SK-N-SH (cell line): ENCODE measurements at regions not wholly inside any gene's neighbourhood (a gene's known extent, or its start where the extent isn't known, plus 50 kb on each side); places are given as distances from the start of the nearest gene placed in this dataset.

Experiments used
- ELF1 ChIP-seq: IDR thresholded peaks from 2 replicates; pipeline ENCODE4 v1.4.0; 2012
- GATA2 ChIP-seq: sonication (generic); formaldehyde crosslinking; IDR thresholded peaks from 2 replicates; pipeline ENCODE4 v1.5.0; 2020; ENCODE audit warnings: mild to moderate bottlenecking, missing genetic modification reagents
- JUND ChIP-seq: IDR thresholded peaks from 2 replicates; pipeline ENCODE4 v1.4.0; 2012
- MXI1 ChIP-seq: IDR thresholded peaks from 2 replicates; pipeline ENCODE4 v1.6.1; 2012; ENCODE audit warnings: mild to moderate bottlenecking, low read depth, low read length, improper control_type of control experiment
- POLR2AphosphoS5 ChIP-seq: IDR thresholded peaks from 2 replicates; pipeline ENCODE4 v1.6.1; 2012; ENCODE audit warnings: low read depth, low read length
- RAD21 ChIP-seq: IDR thresholded peaks from 2 replicates; pipeline ENCODE4 v1.6.1; 2012; ENCODE audit warnings: mild to moderate bottlenecking, low read length
- RCOR1 ChIP-seq: fragments of 150-350 bp; IDR thresholded peaks from 2 replicates; pipeline ENCODE4 v1.6.1; 2017; ENCODE audit warnings: antibody characterized with exemption, low read length
- TF ChIP-seq, protein P1 (sequence below): IDR thresholded peaks from 2 replicates; pipeline ENCODE4 v1.4.0; 2012; ENCODE audit warnings: low read depth
- TF ChIP-seq, protein P2 (sequence below): fragments of 200-600 bp; sonication (generic); IDR thresholded peaks from 2 replicates; pipeline ENCODE4 v1.6.1; 2017; ENCODE audit warnings: antibody characterized with exemption, mild to moderate bottlenecking, moderate library complexity
- TF ChIP-seq, protein P3 (sequence below): IDR thresholded peaks from 2 replicates; pipeline ENCODE4; 2012
- TF ChIP-seq, protein P4 (sequence below): fragments of 150-350 bp; IDR thresholded peaks from 2 replicates; pipeline ENCODE4 v1.6.1; 2016; ENCODE audit warnings: mild to moderate bottlenecking, low read depth, low read length

DNA sequence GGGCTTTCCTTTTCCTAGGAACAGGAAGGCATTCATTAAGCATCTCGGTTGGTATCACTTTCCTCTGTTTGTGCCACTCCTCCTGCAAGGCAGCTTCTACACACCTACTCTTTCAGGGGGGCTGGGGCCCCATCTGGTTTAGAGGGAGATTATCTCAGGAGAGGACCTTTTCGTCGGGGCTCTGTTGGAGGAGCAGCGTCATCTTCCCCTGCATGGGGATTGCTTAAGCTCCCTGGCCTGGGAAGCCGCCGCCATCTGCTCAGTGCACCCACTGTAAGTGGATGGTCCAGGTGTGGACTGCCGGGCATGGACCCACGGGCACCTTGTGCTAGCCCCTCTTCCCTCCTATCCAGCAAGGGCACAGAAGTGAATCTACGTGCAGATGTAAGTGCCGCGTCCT lies 355.3 kb upstream of the SMIM21 start:
- TF ChIP-seq, protein P1, sequence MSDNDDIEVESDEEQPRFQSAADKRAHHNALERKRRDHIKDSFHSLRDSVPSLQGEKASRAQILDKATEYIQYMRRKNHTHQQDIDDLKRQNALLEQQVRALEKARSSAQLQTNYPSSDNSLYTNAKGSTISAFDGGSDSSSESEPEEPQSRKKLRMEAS = no peak
- TF ChIP-seq RCOR1 (no peak), POLR2AphosphoS5 (no peak), MXI1 (no peak), JUND (no peak), RAD21 (no peak), ELF1 (no peak), GATA2 (CRISPR knock-in tag) (no peak)
- TF ChIP-seq, protein P2, sequence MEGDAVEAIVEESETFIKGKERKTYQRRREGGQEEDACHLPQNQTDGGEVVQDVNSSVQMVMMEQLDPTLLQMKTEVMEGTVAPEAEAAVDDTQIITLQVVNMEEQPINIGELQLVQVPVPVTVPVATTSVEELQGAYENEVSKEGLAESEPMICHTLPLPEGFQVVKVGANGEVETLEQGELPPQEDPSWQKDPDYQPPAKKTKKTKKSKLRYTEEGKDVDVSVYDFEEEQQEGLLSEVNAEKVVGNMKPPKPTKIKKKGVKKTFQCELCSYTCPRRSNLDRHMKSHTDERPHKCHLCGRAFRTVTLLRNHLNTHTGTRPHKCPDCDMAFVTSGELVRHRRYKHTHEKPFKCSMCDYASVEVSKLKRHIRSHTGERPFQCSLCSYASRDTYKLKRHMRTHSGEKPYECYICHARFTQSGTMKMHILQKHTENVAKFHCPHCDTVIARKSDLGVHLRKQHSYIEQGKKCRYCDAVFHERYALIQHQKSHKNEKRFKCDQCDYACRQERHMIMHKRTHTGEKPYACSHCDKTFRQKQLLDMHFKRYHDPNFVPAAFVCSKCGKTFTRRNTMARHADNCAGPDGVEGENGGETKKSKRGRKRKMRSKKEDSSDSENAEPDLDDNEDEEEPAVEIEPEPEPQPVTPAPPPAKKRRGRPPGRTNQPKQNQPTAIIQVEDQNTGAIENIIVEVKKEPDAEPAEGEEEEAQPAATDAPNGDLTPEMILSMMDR = no peak
- TF ChIP-seq, protein P3, sequence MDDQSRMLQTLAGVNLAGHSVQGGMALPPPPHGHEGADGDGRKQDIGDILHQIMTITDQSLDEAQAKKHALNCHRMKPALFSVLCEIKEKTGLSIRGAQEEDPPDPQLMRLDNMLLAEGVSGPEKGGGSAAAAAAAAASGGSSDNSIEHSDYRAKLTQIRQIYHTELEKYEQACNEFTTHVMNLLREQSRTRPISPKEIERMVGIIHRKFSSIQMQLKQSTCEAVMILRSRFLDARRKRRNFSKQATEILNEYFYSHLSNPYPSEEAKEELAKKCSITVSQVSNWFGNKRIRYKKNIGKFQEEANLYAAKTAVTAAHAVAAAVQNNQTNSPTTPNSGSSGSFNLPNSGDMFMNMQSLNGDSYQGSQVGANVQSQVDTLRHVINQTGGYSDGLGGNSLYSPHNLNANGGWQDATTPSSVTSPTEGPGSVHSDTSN = no peak
- TF ChIP-seq, protein P4, sequence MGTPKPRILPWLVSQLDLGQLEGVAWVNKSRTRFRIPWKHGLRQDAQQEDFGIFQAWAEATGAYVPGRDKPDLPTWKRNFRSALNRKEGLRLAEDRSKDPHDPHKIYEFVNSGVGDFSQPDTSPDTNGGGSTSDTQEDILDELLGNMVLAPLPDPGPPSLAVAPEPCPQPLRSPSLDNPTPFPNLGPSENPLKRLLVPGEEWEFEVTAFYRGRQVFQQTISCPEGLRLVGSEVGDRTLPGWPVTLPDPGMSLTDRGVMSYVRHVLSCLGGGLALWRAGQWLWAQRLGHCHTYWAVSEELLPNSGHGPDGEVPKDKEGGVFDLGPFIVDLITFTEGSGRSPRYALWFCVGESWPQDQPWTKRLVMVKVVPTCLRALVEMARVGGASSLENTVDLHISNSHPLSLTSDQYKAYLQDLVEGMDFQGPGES = no peak
